CD4-positive, alpha-beta T cell treated with Interleukin-15 for 4 hours (primary cell): ENCODE measurements at regions not wholly inside any gene's neighbourhood (a gene's known extent, or its start where the extent isn't known, plus 50 kb on each side); places are given as distances from the start of the nearest gene placed in this dataset.
"Not testable (repeated sequence)": the region's sequence is repeated elsewhere in the genome, so short reads cannot be mapped to it uniquely, and the experiment has no call there.

Experiments
- DNase-seq: peaks from one replicate; pipeline ENCODE4 v3.0.0-alpha.2; 2020; ENCODE audit warnings: low spot score

DNA sequence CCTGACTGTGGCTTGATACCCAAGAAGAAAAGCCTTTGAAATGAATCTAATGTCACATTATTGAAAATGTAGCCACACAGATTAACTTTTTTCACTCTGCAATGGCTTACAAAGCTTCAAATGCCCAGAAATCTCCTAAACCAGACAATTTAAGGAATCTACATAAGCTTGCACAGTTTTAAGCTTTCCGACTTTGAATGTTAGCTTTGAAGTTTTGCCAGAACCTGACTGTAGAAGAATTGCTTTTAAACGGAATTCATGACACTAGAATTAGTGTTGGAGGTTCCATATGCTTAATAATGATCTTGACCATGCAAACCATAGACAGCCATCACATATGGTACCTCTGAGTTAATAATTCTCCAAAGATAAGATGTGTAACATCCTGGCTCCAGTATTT, 798.5 kb upstream of the EPHA7 start:
- no peak for DNase-seq

- no peak for DNase-seq
These were observed 796.2 kb upstream of the EPHA7 start for GRCh38 chr6:94215552-94215951.

DNA sequence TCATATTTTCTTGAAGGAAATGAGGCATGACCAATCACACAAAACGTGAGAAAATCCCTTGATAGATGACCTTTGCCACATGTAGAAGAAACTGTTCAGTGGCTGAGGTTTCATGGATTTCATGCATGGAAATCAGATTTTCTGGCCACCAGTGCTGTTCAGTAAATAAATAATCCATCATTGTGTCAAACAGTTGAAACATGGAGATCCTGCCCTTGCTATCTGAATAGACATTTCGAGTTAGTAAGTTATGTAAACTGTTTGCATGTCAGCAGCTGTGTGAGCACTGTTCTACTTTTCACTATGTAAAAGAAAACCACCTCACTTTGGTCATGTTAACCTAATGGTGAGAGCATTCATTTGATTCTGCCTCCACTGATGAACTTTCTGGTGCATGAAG, 793.9 kb upstream of the EPHA7 start:
- DNase-seq = no peak

DNA sequence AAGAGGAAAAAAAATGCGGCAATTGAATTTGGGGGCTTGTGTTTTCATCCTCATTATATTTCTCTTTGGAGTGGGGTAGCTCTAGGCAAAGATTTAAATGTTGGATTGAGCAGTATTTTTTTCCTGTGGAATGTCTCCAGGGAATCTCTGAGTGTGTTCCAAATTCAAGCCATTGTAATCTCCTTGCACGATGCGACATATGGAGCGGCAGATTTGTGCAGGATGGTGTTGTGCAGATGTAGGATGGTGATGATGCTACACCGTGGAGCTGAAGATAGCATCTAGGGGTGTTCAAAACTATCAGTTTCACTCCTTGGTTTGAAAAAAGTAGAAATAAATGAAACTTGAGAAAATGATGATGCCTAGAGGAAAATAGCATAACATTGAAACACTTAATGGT, 777.5 kb upstream of the EPHA7 start:
- DNase-seq = no peak

DNA sequence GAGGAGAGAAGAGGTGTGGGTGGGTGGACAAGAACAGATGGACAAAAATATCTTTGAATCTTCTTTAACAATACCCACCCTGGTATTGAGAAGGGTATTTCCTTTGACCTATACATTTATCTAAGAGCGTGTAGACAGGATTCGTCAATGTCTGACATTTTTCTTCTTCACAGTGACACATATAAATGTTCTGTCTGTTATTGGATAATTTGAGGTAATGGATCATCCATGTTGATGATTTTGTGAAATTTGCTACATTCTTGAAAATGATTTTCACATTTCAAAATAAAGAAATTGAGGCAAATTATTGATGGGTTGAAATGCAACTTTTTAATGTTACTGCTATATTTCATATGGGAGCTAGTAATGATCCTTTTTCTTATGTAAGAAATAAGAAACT, 770.7 kb upstream of the EPHA7 start:
- DNase-seq = no peak

DNA sequence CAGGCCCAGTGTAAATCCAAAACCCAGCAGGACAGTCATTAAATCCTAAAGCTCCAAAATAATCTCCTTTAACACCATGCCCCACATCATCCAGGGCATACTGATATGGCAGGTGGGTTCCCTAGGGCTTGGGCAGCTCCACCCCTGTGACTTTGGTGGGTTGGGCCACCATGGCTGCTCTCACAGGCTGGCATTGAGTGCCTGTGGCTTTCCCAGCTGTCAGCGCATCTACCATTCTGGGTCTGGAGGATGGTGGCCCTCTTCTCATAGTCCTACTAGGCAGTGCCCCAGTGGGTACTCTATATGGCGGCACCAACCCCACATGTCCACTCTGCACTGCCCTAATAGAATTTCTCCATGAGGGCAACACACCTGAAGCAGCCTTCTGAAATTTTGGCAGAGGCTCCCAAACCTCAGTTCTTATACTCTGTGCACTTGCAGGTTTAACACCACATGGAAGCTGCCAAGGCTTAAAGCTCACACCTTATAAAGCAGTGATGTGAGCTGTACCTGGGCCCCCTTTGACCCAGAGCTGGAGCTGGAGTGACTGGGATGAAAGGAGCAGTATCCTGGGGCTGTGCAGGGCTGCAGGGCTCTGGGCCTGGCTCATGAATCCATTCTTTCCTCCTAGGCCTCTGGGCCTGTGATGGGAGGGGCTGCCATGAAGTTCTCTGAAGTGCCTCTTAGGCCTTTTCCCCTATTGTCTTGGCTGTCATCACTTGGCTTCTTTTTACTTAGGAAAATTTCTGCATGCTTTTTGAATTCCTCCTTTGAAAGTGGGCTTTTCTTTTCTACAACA, 765.5 kb upstream of the EPHA7 start:
- no peak for DNase-seq

GRCh38 chr6:94177429-94177828, 758.1 kb upstream of the EPHA7 start:
- DNase-seq = no peak

GRCh38 chr6:94175465-94175864, 756.1 kb upstream of the EPHA7 start:
- DNase-seq = no peak

- no peak for DNase-seq
These were observed 744.5 kb upstream of the EPHA7 start for GRCh38 chr6:94163877-94164276.

GRCh38 chr6:94150886-94151285, 731.5 kb upstream of the EPHA7 start:
- no peak for DNase-seq

DNA sequence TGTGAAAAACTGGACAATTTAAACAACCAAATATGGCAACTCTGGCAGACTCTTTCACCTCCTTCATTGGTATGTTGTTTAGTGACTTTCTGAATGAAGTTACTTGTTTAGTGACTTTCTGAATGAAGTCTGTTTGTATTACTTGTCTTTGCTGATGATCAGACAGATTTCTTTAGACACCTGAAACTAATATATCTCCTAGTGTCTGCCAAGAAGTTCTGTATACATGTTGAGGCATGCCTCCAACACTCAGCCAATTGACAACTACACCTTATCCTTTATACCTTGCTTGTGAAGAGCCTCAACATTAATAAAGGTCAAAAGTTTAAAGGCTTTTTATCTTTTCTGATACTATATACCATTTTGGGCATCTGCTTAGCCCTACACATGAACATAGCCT, 725.4 kb upstream of the EPHA7 start:
- DNase-seq = no peak

GRCh38 chr6:94137178-94137577, 717.8 kb upstream of the EPHA7 start:
- DNase-seq = not testable (repeated sequence)

GRCh38 chr6:94133106-94133505, 713.7 kb upstream of the EPHA7 start:
- DNase-seq = no peak

DNA sequence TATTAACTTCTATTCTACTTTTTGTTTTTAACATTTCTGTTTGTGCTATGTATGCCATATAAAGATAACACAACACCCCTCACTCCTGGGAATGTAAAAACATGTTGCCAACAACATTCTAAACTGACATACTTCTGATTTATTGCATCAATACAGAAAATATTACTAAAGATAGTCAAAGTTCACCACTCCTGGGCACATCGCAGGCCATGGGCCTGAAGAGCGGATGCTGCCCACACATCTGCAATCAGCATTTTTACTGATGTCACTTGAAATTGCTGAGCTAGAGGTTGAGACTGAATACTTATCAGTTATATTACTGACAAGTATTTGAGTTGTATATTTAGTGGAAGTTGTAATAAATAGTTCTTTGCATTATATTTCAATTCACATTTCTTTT, 711.9 kb upstream of the EPHA7 start:
- no peak for DNase-seq

DNA sequence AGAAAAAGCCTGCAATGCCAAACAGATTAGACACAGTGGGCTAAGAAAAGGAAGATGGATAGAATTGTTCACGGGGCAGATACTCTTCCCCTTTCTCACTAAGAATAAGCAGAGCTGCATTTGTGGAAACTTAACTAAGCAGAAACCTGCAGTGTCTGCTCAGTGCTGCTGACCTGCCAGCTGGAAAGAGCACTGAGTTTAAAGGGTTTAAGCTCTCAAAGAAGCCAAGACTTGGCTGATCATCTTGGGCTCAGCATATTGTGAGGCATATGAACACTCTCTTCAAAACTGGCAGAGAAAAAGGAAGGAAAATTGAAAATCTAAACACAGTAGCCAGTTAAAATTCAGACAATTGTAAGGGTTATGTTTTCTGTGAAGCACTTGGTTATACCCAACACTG, 711.1 kb upstream of the EPHA7 start:
- DNase-seq = no peak

- DNase-seq = no peak
These were observed 710.6 kb upstream of the EPHA7 start for GRCh38 chr6:94129926-94130325.

GRCh38 chr6:94127716-94128115, 708.4 kb upstream of the EPHA7 start:
- DNase-seq = no peak

GRCh38 chr6:94124333-94124732, 705.0 kb upstream of the EPHA7 start:
- DNase-seq = no peak

- no peak for DNase-seq
These were observed 701.7 kb upstream of the EPHA7 start for GRCh38 chr6:94121094-94121493.

DNA sequence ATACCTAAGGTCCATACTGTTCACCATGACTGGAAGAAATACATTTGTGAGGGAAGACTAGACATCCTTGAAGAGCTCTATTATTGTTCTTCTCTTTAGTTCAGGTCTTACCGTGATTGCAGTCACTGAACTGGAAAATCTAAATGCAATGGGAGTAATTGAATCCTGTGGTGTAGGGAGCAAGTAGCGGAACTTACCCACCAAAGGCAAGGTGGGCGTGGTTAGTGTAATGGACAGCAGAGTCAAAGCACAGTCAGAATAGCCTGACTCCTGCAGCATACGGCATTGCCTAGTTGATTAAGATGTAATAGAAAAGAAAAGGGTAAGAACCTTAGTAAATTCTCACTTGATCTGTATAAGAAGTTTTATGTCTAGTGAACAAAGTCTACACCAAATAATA, 679.7 kb upstream of the EPHA7 start:
- DNase-seq = no peak

DNA sequence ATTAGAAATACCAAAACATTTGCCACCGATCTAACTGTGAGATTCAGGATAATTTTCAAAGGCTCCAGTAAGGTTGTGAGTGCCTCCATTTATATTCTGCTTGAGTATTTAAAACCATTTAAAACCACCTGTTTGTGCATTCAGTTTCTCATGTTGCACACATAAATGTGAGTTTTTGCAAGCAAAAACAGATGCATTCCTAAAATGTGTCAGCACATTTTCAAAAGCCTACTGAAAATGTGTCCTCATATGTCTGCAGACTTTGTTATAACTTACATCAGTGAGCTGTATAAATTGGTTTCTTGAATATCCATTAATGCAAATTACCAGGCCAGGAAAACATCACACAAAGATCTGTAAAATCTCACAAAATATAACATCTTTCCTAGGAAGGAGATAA, 676.6 kb upstream of the EPHA7 start:
- no peak for DNase-seq

GRCh38 chr6:94089941-94090340, 670.6 kb upstream of the EPHA7 start:
- DNase-seq = no peak

DNA sequence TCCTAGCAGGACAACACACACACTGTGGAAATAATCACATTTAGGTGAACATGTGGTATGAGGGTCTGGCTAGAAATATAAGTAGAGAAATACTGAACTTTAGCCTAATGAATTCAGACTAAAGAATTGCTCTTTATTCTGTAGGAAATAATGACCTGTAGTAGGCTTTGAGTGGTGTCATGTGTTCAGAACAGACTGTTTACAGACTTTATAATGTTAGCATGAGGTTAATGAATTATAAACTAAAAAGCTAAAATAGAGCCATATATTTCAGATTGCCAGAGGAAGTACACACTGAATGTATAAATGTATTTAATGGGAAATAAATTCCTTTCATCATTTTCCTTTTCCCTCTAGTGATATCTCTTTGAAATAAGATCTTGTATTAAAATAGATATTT, 669.5 kb upstream of the EPHA7 start:
- DNase-seq = no peak

GRCh38 chr6:94074764-94075163, 655.4 kb upstream of the EPHA7 start:
- DNase-seq = no peak

DNA sequence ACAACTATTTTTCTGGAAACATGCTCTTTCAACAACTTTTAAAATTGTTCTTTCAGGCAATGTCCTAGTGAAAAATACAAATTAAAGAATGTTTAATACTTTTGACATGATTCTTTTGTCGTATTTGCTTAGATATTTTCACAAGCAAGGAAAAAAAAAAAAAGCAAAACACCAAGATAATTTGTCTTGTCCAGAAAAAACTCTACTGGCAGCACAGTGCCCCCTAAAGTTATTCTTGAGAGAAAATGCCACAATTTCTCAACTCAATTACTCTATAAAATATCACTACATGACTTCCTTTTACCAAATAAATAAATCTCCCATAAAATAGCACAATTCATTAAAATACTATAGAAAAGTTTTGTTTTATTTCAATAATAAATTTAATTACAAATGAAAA, 652.5 kb upstream of the EPHA7 start:
- no peak for DNase-seq
